Hypothalamus (tissue), 51 donors: ENCODE measurements at regions not wholly inside any gene's neighbourhood (a gene's known extent, or its start where the extent isn't known, plus 50 kb on each side); places are given as distances from the start of the nearest gene placed in this dataset.
A peak's percentile ranks its signal among the peaks of the same experiment; 100 is the strongest.

Experiments
- DNase-seq, 51 donors: peaks; one replicate each; lab custom pipeline; 2025; lab: John Stamatoyannopoulos, UW

GRCh38 chr10:125555267-125555666 is 127.7 kb downstream of the TEX36 start:
- DNase-seq = no peak

GRCh38 chr10:125554753-125555152 is 128.2 kb downstream of the TEX36 start:
- no peak for DNase-seq

- DNase-seq = no peak
These were observed 128.8 kb downstream of the TEX36 start for GRCh38 chr10:125554016-125554703.

GRCh38 chr10:125553091-125553490 is 129.9 kb downstream of the TEX36 start:
- DNase-seq = no peak

GRCh38 chr10:125551247-125551646 is 131.7 kb downstream of the TEX36 start:
- DNase-seq = no peak

- DNase-seq = no peak
These were observed 132.6 kb downstream of the TEX36 start for GRCh38 chr10:125550362-125550761.

GRCh38 chr10:125549653-125550052 is 133.3 kb downstream of the TEX36 start:
- no peak for DNase-seq

GRCh38 chr10:125548878-125549277 is 134.1 kb downstream of the TEX36 start:
- no peak for DNase-seq

- no peak for DNase-seq
These were observed 134.6 kb downstream of the TEX36 start for GRCh38 chr10:125548356-125548755.

- no peak for DNase-seq
These were observed 135.8 kb downstream of the TEX36 start for GRCh38 chr10:125547010-125547650.

GRCh38 chr10:125543796-125544195 is 139.2 kb downstream of the TEX36 start:
- DNase-seq = no peak

- DNase-seq = peak in 16 of 51 donors; percentile 5 to 44 (median 14)
These were observed 143.8 kb downstream of the TEX36 start for GRCh38 chr10:125538947-125539731.

GRCh38 chr10:125536236-125536635 is 146.7 kb downstream of the TEX36 start:
- no peak for DNase-seq

GRCh38 chr10:125535559-125535958 is 147.4 kb downstream of the TEX36 start:
- DNase-seq = no peak

- DNase-seq = no peak
These were observed 148.4 kb downstream of the TEX36 start for GRCh38 chr10:125534515-125534914.

GRCh38 chr10:125533866-125534265 is 149.1 kb downstream of the TEX36 start:
- no peak for DNase-seq

- DNase-seq = peak in 10 of 51 donors; percentile 3 to 43 (median 30)
These were observed 151.5 kb downstream of the TEX36 start for GRCh38 chr10:125531465-125531864.

- no peak for DNase-seq
These were observed 159.6 kb downstream of the TEX36 start for GRCh38 chr10:125523347-125523746.

GRCh38 chr10:125521721-125522680 is 161.0 kb downstream of the TEX36 start:
- DNase-seq = no peak

GRCh38 chr10:125520968-125521367 is 162.0 kb downstream of the TEX36 start:
- no peak for DNase-seq
